WTC11 (cell line): ENCODE measurements at regions not wholly inside any gene's neighbourhood (a gene's known extent, or its start where the extent isn't known, plus 50 kb on each side); places are given as distances from the start of the nearest gene placed in this dataset.

ENCODE experiments used
- ATAC-seq: fragments of 200-7000 bp; cut with Tn5 transposase; 2 replicates; pipeline ENCODE4 v1.10.0; 2021; ENCODE audit warnings: mild to moderate bottlenecking, moderate library complexity
- CTCF ChIA-PET: fragments of 300-600 bp; sonication (Branson Sonifier 250); formaldehyde crosslinking; loops from one replicate; lab custom pipeline; 2021; ENCODE audit warnings: antibody characterized with exemption; lab: Charles Lee
- POLR2A ChIA-PET: fragments of 350-600 bp; sonication (Branson Sonifier 250); formaldehyde crosslinking; loops from one replicate; lab custom pipeline; 2021; ENCODE audit warnings: antibody characterized with exemption; lab: Charles Lee
- DNase-seq: peaks from one replicate; pipeline ENCODE4 v3.0.0; 2021; ENCODE audit warnings: low spot score
- H3K27ac Mint-ChIP-seq: 2 replicates; pipeline ENCODE4 v1.8.0; 2021; ENCODE audit warnings: mixed read lengths
- H3K27me3 Mint-ChIP-seq: 2 replicates; pipeline ENCODE4 v1.8.0; 2021; ENCODE audit warnings: low read depth, mild to moderate bottlenecking, moderate library complexity, mixed read lengths
- H3K36me3 Mint-ChIP-seq: 2 replicates; pipeline ENCODE4 v1.8.0; 2021; ENCODE audit warnings: mixed read lengths
- H3K4me1 Mint-ChIP-seq: 2 replicates; pipeline ENCODE4 v1.8.0; 2022; ENCODE audit warnings: mixed read lengths
- H3K4me3 Mint-ChIP-seq: 2 replicates; pipeline ENCODE4 v1.8.0; 2021; ENCODE audit warnings: mild to moderate bottlenecking, moderate library complexity, mixed read lengths
- H3K9me3 Mint-ChIP-seq: 2 replicates; pipeline ENCODE4 v1.8.0; 2021; ENCODE audit warnings: mixed read lengths
- AR ChIP-seq: fragments of 250-450 bp; sonication (Bioruptor Pico); IDR thresholded peaks from 2 replicates; pipeline ENCODE4 v1.9.0; 2021; ENCODE audit warnings: mild to moderate bottlenecking
- CBFB ChIP-seq: sonication (generic); formaldehyde crosslinking; IDR thresholded peaks from 2 replicates; pipeline ENCODE4 v1.8.1; 2022; ENCODE audit warnings: mild to moderate bottlenecking, low read depth, missing genetic modification reagents
- ETV6 ChIP-seq: sonication (generic); formaldehyde crosslinking; IDR thresholded peaks from 2 replicates; pipeline ENCODE4 v1.8.1; 2022; ENCODE audit warnings: mild to moderate bottlenecking, missing genetic modification reagents
- JUN ChIP-seq: sonication (generic); formaldehyde crosslinking; IDR thresholded peaks from 2 replicates; pipeline ENCODE4 v1.8.0; 2023; ENCODE audit warnings: mild to moderate bottlenecking, missing genetic modification reagents
- NFE2L1 ChIP-seq: sonication (generic); formaldehyde crosslinking; IDR thresholded peaks from 2 replicates; pipeline ENCODE4 v1.8.1; 2023; ENCODE audit warnings: missing genetic modification reagents
- OVOL2 ChIP-seq: fragments of 250-450 bp; sonication (Bioruptor Pico); IDR thresholded peaks from 2 replicates; pipeline ENCODE4 v1.9.0; 2021; ENCODE audit warnings: mild to moderate bottlenecking, borderline replicate concordance
- PREB ChIP-seq: sonication (generic); formaldehyde crosslinking; IDR thresholded peaks from 2 replicates; pipeline ENCODE4 v1.8.1; 2022; ENCODE audit warnings: mild to moderate bottlenecking, missing genetic modification reagents, moderate library complexity, borderline replicate concordance
- PRRX2 ChIP-seq: fragments of 250-450 bp; sonication (Bioruptor Pico); IDR thresholded peaks from 2 replicates; pipeline ENCODE4 v1.8.0; 2021; ENCODE audit warnings: mild to moderate bottlenecking
- RELA ChIP-seq: sonication (generic); formaldehyde crosslinking; IDR thresholded peaks from 2 replicates; pipeline ENCODE4 v1.8.1; 2022; ENCODE audit warnings: missing genetic modification reagents, mild to moderate bottlenecking, borderline replicate concordance
- TP53 ChIP-seq: sonication (generic); formaldehyde crosslinking; IDR thresholded peaks from 2 replicates; pipeline ENCODE4 v1.8.1; 2023; ENCODE audit warnings: mild to moderate bottlenecking, missing genetic modification reagents
- USF2 ChIP-seq: sonication (generic); formaldehyde crosslinking; IDR thresholded peaks from 2 replicates; pipeline ENCODE4 v1.8.1; 2023; ENCODE audit warnings: mild to moderate bottlenecking, missing genetic modification reagents, moderate library complexity
- ZBTB21 ChIP-seq: sonication (generic); formaldehyde crosslinking; IDR thresholded peaks from 2 replicates; pipeline ENCODE4 v1.8.1; 2023; ENCODE audit warnings: mild to moderate bottlenecking, missing genetic modification reagents, borderline replicate concordance
- ZMAT4 ChIP-seq: fragments of 250-450 bp; sonication (Bioruptor Pico); IDR thresholded peaks from 2 replicates; pipeline ENCODE4 v1.9.0; 2021; ENCODE audit warnings: mild to moderate bottlenecking
- ZNF416 ChIP-seq: fragments of 250-450 bp; sonication (Bioruptor Pico); IDR thresholded peaks from 2 replicates; pipeline ENCODE4 v1.9.0; 2021; ENCODE audit warnings: mild to moderate bottlenecking, inconsistent platforms
- ZNF425 ChIP-seq: fragments of 250-450 bp; sonication (Bioruptor Pico); conservative IDR thresholded peaks from 2 replicates; pipeline ENCODE4 v1.9.0; 2021; ENCODE audit warnings: mild to moderate bottlenecking
- TF ChIP-seq, protein P1 (sequence below): sonication (generic); formaldehyde crosslinking; IDR thresholded peaks from 2 replicates; pipeline ENCODE4 v1.8.1; 2023; ENCODE audit warnings: mild to moderate bottlenecking, moderate library complexity, missing genetic modification reagents
- TF ChIP-seq, protein P2 (sequence below): sonication (generic); formaldehyde crosslinking; IDR thresholded peaks from 2 replicates; pipeline ENCODE4 v1.8.1; 2022; ENCODE audit warnings: mild to moderate bottlenecking, moderate library complexity, missing genetic modification reagents
- TF ChIP-seq, protein P3 (sequence below): fragments of 250-450 bp; sonication (Bioruptor Pico); IDR thresholded peaks from 2 replicates; pipeline ENCODE4 v1.8.0; 2021; ENCODE audit warnings: mild to moderate bottlenecking
- TF ChIP-seq, protein P4 (sequence below): sonication (generic); formaldehyde crosslinking; IDR thresholded peaks from 2 replicates; pipeline ENCODE4 v1.8.0; 2022; ENCODE audit warnings: mild to moderate bottlenecking, missing genetic modification reagents

GRCh38 chrX:129361576-129361975 is 161.7 kb downstream of the SMARCA1 start:
- DNase-seq: no peak
- TF ChIP-seq PREB (CRISPR knock-in tag) (no peak), NFE2L1 (CRISPR knock-in tag) (no peak), RELA (CRISPR knock-in tag) (no peak), JUN (no peak), ZBTB21 (CRISPR knock-in tag) (no peak), TP53 (no peak), ZNF416 (CRISPR knock-in tag) (no peak), PRRX2 (CRISPR knock-in tag) (no peak), OVOL2 (CRISPR knock-in tag) (no peak), ETV6 (CRISPR knock-in tag) (no peak), AR (no peak), ZMAT4 (CRISPR knock-in tag) (no peak), USF2 (CRISPR knock-in tag) (no peak), CBFB (CRISPR knock-in tag) (no peak), ZNF425 (CRISPR knock-in tag) (no peak)
- TF ChIP-seq, protein P1, sequence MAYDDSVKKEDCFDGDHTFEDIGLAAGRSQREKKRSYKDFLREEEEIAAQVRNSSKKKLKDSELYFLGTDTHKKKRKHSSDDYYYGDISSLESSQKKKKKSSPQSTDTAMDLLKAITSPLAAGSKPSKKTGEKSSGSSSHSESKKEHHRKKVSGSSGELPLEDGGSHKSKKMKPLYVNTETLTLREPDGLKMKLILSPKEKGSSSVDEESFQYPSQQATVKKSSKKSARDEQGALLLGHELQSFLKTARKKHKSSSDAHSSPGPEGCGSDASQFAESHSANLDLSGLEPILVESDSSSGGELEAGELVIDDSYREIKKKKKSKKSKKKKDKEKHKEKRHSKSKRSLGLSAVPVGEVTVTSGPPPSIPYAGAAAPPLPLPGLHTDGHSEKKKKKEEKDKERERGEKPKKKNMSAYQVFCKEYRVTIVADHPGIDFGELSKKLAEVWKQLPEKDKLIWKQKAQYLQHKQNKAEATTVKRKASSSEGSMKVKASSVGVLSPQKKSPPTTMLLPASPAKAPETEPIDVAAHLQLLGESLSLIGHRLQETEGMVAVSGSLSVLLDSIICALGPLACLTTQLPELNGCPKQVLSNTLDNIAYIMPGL (CRISPR knock-in tag): no peak
- TF ChIP-seq, protein P2, sequence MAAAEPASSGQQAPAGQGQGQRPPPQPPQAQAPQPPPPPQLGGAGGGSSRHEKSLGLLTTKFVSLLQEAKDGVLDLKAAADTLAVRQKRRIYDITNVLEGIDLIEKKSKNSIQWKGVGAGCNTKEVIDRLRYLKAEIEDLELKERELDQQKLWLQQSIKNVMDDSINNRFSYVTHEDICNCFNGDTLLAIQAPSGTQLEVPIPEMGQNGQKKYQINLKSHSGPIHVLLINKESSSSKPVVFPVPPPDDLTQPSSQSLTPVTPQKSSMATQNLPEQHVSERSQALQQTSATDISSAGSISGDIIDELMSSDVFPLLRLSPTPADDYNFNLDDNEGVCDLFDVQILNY (CRISPR knock-in tag): no peak
- TF ChIP-seq, protein P3, sequence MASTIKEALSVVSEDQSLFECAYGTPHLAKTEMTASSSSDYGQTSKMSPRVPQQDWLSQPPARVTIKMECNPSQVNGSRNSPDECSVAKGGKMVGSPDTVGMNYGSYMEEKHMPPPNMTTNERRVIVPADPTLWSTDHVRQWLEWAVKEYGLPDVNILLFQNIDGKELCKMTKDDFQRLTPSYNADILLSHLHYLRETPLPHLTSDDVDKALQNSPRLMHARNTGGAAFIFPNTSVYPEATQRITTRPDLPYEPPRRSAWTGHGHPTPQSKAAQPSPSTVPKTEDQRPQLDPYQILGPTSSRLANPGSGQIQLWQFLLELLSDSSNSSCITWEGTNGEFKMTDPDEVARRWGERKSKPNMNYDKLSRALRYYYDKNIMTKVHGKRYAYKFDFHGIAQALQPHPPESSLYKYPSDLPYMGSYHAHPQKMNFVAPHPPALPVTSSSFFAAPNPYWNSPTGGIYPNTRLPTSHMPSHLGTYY (CRISPR knock-in tag): no peak
- TF ChIP-seq, protein P4, sequence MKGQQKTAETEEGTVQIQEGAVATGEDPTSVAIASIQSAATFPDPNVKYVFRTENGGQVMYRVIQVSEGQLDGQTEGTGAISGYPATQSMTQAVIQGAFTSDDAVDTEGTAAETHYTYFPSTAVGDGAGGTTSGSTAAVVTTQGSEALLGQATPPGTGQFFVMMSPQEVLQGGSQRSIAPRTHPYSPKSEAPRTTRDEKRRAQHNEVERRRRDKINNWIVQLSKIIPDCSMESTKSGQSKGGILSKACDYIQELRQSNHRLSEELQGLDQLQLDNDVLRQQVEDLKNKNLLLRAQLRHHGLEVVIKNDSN (CRISPR knock-in tag): no peak
- POLR2A ChIA-PET: no interaction called here
- Mint-ChIP-seq H3K4me1 (no peaks in the 10 kb centered on the region), H3K27me3 (no peaks in the 10 kb centered on the region), H3K27ac (no peak overlapping the region), H3K9me3 (peaks cover 9% of the 10 kb centered on the region), H3K36me3 (peaks cover 2% of the 10 kb centered on the region), H3K4me3 (no peak overlapping the region)
- ATAC-seq: no peak
- CTCF ChIA-PET: no interaction called here
